ENCODE measurements at regions not wholly inside any gene's neighbourhood (a gene's known extent, or its start where the extent isn't known, plus 50 kb on each side); places are given as distances from the start of the nearest gene placed in this dataset.

- H2AFZ ChIP-seq (ENCODE audit: low read length): no peak overlapping the region
- H3F3A ChIP-seq (ENCODE audit: low read depth): no peaks in the 10 kb centered on the region
- no peak overlapping the region for H3K4me3 ChIP-seq (ENCODE audit: low read length, poor library complexity, severe bottlenecking)
- H3K4me1 ChIP-seq (ENCODE audit: insufficient read depth, low read length, poor library complexity, severe bottlenecking): no peaks in the 10 kb centered on the region
- H4K20me1 ChIP-seq (ENCODE audit: insufficient read depth, low read length, poor library complexity, severe bottlenecking): no peaks in the 10 kb centered on the region
- H3K27me3 ChIP-seq (ENCODE audit: insufficient read depth, low read length, poor library complexity, severe bottlenecking): no peaks in the 10 kb centered on the region
- H3K79me2 ChIP-seq (ENCODE audit: insufficient read depth, low read length): no peaks in the 10 kb centered on the region
- no peaks in the 10 kb centered on the region for H3K9me3 ChIP-seq (ENCODE audit: insufficient read depth, low read depth, low read length)
- no peaks in the 10 kb centered on the region for H3K36me3 ChIP-seq (ENCODE audit: insufficient read depth, low read length)
- H3K9ac ChIP-seq (ENCODE audit: low read depth, low read length, poor library complexity, severe bottlenecking): no peak overlapping the region
- H3K9me2 ChIP-seq (replicated peaks; ENCODE audit: low read depth, low read length): no peaks in the 10 kb centered on the region
- no peak for TF ChIP-seq EZH2phosphoT487 (IDR thresholded peaks at IDR 0.05; ENCODE audit: borderline replicate concordance)
- no peak for TF ChIP-seq CTCF (conservative IDR thresholded peaks at IDR 0.05; ENCODE audit: low read length)
- H3K4me2 ChIP-seq (ENCODE audit: low read depth, low read length, poor library complexity, severe bottlenecking): no peak overlapping the region
Observed at GRCh38 chr13:47351798-47352197, 454.9 kb upstream of the HTR2A start.

- TF ChIP-seq CTCF (conservative IDR thresholded peaks at IDR 0.05; ENCODE audit: low read length) (no peak), EZH2phosphoT487 (IDR thresholded peaks at IDR 0.05; ENCODE audit: borderline replicate concordance) (no peak)
- Histone ChIP-seq H3K4me2 (ENCODE audit: low read depth, low read length, poor library complexity, severe bottlenecking) (no peak overlapping the region), H3K9me2 (replicated peaks; ENCODE audit: low read depth, low read length) (no peaks in the 10 kb centered on the region), H3K79me2 (ENCODE audit: insufficient read depth, low read length) (no peaks in the 10 kb centered on the region), H3K27me3 (ENCODE audit: insufficient read depth, low read length, poor library complexity, severe bottlenecking) (no peaks in the 10 kb centered on the region), H2AFZ (ENCODE audit: low read length) (no peak overlapping the region), H3F3A (ENCODE audit: low read depth) (no peaks in the 10 kb centered on the region), H3K9me3 (ENCODE audit: insufficient read depth, low read depth, low read length) (no peaks in the 10 kb centered on the region), H3K4me3 (ENCODE audit: low read length, poor library complexity, severe bottlenecking) (no peak overlapping the region), H3K36me3 (ENCODE audit: insufficient read depth, low read length) (no peaks in the 10 kb centered on the region), H3K9ac (ENCODE audit: low read depth, low read length, poor library complexity, severe bottlenecking) (no peak overlapping the region), H4K20me1 (ENCODE audit: insufficient read depth, low read length, poor library complexity, severe bottlenecking) (no peaks in the 10 kb centered on the region), H3K4me1 (ENCODE audit: insufficient read depth, low read length, poor library complexity, severe bottlenecking) (no peaks in the 10 kb centered on the region)
Observed at GRCh38 chr13:47350334-47351124, 453.7 kb upstream of the HTR2A start.

- Histone ChIP-seq H3K4me3 (ENCODE audit: low read length, poor library complexity, severe bottlenecking) (no peak overlapping the region), H3K36me3 (ENCODE audit: insufficient read depth, low read length) (no peaks in the 10 kb centered on the region), H3F3A (ENCODE audit: low read depth) (no peaks in the 10 kb centered on the region), H3K27me3 (ENCODE audit: insufficient read depth, low read length, poor library complexity, severe bottlenecking) (no peaks in the 10 kb centered on the region), H2AFZ (ENCODE audit: low read length) (no peak overlapping the region), H3K79me2 (ENCODE audit: insufficient read depth, low read length) (no peaks in the 10 kb centered on the region), H4K20me1 (ENCODE audit: insufficient read depth, low read length, poor library complexity, severe bottlenecking) (no peaks in the 10 kb centered on the region), H3K9me3 (ENCODE audit: insufficient read depth, low read depth, low read length) (no peaks in the 10 kb centered on the region), H3K9me2 (replicated peaks; ENCODE audit: low read depth, low read length) (no peaks in the 10 kb centered on the region), H3K4me1 (ENCODE audit: insufficient read depth, low read length, poor library complexity, severe bottlenecking) (no peaks in the 10 kb centered on the region), H3K9ac (ENCODE audit: low read depth, low read length, poor library complexity, severe bottlenecking) (no peak overlapping the region), H3K4me2 (ENCODE audit: low read depth, low read length, poor library complexity, severe bottlenecking) (no peak overlapping the region)
- TF ChIP-seq EZH2phosphoT487 (IDR thresholded peaks at IDR 0.05; ENCODE audit: borderline replicate concordance): no peak
- TF ChIP-seq CTCF (conservative IDR thresholded peaks at IDR 0.05; ENCODE audit: low read length): no peak
Observed at GRCh38 chr13:47349211-47349610, 452.4 kb upstream of the HTR2A start.

Measured in Loucy (cell line).